ENCODE measurements at regions not wholly inside any gene's neighbourhood (a gene's known extent, or its start where the extent isn't known, plus 50 kb on each side); places are given as distances from the start of the nearest gene placed in this dataset.

GRCh38 chr10:69732147-69732825 is 69.4 kb upstream of the COL13A1 start:
- TF ChIP-seq CTCF (IDR thresholded peaks at IDR 0.05) = no peak
- no peak for TF ChIP-seq POLR2A (IDR thresholded peaks at IDR 0.05)

Data from right lobe of liver (tissue), 4 donors.